ENCODE measurements at regions not wholly inside any gene's neighbourhood (a gene's known extent, or its start where the extent isn't known, plus 50 kb on each side); places are given as distances from the start of the nearest gene placed in this dataset.

GRCh38 chr7:47663213-47663612, 81.3 kb upstream of the TNS3 start:
- no peak for TF ChIP-seq CTCF (IDR thresholded peaks at IDR 0.05)

GRCh38 chr7:47661051-47661714, 79.3 kb upstream of the TNS3 start:
- TF ChIP-seq CTCF (IDR thresholded peaks at IDR 0.05), result no peak

- TF ChIP-seq CTCF (IDR thresholded peaks at IDR 0.05), result no peak
Measured at GRCh38 chr7:47659664-47660462, 78.0 kb upstream of the TNS3 start.

GRCh38 chr7:47658886-47659635, 77.2 kb upstream of the TNS3 start:
- no peak for TF ChIP-seq CTCF (IDR thresholded peaks at IDR 0.05)

GRCh38 chr7:47657126-47657525, 75.2 kb upstream of the TNS3 start:
- no peak for TF ChIP-seq CTCF (IDR thresholded peaks at IDR 0.05)

GRCh38 chr7:47654672-47655298, 72.9 kb upstream of the TNS3 start:
- no peak for TF ChIP-seq CTCF (IDR thresholded peaks at IDR 0.05)

Measured in LNCAP (cell line).